GM18870 (cell line): ENCODE measurements at regions not wholly inside any gene's neighbourhood (a gene's known extent, or its start where the extent isn't known, plus 50 kb on each side); places are given as distances from the start of the nearest gene placed in this dataset.
"Not testable (repeated sequence)": the region's sequence is repeated elsewhere in the genome, so short reads cannot be mapped to it uniquely, and the experiment has no call there.

Experiments used
- ATAC-seq: cut with Tn5 transposase; IDR thresholded peaks from one replicate; pipeline ENCODE4 v1.9.1; 2021; ENCODE audit warnings: moderate library complexity; ENCODE audit not compliant: unreplicated experiment

DNA sequence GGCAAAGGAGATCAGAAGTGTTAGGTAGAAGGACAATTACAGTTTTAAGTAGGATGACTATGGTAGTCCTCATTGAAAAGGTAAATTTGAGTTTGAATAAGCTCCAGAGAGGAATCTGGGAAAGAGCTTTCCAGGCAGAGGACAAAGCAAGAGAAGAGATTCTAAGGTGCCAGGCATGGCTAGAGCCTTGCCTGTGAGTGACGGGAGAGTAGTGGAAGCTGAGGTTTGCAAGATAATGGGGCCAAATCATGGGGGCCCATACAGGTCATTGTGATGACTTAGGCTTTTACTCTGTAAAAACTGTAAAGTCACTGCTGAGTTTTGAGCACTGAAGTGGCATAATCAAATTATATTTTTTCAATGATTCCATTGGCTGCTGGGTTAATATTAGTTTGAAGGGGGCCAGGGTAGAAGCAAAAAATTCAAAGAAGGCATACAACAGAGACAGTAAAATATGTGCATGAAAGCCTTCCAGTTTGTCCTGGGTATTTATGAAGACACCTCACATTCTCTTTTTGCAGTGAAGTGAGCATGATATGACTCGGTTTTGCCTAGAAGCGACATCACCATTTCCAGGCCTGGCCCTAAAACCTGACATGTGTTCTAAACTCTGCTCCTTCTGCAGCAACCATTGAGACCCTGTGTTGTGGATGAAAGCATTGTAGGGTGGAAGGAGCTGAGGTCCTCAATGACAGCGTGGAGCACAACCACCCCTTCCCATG is 279.8 kb upstream of the TNC start:
- no peak for ATAC-seq

DNA sequence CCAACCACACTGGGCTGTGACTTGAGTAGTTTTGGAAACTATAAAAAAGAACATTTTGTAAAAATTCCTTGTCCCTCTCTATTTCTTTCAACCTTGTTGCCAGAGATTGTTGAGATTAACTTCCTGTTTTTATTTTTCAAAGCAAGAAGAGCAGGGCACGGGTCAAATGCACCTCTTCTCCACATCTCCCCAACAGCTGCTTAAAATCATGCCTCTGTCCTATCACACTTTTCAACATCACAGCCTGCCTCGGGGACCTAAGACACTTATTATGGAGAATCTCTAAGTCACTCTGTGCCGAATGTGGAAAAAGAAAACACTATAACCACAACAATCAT is 280.3 kb upstream of the TNC start:
- no peak for ATAC-seq

DNA sequence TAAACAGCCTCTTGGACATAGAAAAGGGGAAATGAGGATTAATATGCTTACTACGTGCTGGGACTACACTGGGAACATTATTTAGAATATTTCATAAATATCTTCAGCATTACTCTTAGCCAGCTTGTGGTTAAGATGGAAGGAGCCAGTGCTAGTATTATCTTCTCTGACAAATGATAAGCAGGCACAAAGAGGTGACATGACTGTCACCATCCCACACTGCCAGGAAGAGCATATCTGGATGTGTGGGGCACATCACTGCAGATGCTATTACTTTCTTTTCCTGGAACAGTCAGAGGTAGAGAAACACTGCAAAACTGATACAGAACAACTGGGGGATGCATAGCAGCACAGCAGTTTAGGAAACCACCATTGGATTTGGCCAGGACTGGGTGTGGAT is 281.0 kb upstream of the TNC start:
- ATAC-seq = no peak

DNA sequence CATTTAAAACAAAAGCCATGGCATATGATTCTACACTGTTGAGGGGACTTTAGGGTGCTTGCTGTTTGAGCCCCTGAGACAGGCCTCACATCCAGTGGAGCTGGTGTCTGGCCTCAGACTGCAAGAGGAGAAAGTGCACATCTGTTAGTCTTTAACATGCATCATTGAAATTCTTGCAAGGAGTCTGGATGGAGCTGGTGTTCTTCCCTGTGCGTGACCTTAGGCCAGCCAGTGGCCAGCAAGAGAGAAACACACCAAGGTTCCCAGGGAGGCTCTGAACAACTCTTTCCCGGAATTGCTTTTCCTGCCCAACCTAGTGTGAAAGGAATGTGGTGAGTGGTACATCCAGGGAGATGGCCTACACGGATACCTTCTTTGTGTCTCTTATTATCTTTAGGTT is 282.8 kb upstream of the TNC start:
- ATAC-seq = no peak

DNA sequence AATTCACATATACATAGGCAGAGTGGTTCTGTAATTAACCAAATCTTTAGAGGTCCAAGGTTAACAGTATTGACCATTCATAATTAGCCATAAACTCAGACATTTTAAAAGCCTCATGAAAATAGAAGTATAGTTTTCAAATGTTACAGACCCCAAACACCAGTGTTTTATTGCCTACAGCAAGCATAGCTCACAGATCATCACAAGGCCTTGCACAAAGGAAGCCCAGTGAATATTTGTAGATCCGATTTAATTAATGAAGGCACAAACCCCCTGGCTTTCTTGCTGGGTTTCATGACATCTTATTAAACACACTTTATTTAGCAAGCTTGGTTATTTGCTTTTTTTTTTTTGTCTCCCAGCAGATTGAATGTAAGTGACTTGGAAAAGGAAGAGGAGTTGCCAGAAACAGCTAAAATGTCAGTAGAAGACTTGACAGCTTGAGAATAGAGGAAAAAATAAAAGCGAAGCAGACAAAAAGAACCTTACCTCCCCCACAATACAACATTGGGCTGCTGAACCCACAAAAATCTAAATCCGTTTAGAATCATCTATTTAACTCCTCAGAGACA is 283.9 kb upstream of the TNC start:
- no peak for ATAC-seq

DNA sequence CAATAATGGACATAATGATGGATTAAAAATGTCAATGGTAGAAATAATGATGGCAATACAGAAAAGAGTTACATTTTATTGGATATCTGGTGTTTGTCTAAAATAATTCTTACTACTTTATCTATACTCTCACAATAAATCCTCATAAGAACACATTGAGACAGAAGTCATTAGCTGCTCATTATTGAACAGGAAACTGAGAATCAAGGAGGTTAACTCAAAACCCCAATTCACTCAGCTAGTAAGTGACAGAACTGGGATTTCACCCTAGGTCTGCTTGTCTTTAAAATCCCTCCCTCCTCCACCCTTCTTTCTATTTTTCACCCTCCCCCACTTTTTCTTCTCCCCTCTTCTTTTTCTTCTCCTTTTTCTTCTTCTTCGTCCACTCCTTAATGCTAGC is 285.8 kb upstream of the TNC start:
- ATAC-seq = no peak

DNA sequence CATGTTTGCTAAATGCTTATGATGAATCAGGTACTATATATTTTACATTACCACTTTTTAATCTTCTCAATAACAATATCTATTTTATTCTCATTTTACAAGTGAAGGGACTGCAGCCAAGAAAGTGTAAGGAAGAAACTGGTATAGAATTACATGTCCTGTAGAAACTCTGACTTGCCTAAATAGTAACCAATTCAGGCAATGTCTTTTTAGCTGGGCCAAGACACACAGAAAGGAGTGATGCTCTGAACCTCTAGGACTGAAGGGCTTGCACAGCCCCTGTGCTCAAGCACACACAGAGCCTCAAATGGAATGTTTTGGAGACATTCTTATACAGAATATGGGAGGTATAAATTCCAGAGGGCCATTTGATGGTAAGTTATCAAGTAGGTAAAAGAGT is 286.4 kb upstream of the TNC start:
- ATAC-seq = no peak

DNA sequence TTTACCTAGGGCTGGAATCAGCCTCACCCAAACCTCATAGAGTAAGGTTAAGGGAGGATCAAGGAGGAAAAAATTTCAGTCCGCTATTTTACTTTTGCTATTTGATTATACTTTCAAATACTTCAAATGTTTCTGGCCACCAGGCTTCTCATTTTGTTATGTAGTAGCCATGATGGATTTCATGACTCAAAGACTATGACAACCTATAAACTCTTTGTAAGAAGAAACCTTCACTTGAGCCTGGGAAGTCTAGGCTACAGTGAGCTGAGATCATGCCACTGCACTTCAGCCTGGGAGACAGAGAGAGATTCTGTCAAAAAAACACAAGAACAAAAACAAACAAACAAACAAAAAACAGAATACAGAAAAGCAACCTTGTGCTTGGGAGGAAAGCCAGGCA is 293.6 kb upstream of the TNC start:
- ATAC-seq = no peak

DNA sequence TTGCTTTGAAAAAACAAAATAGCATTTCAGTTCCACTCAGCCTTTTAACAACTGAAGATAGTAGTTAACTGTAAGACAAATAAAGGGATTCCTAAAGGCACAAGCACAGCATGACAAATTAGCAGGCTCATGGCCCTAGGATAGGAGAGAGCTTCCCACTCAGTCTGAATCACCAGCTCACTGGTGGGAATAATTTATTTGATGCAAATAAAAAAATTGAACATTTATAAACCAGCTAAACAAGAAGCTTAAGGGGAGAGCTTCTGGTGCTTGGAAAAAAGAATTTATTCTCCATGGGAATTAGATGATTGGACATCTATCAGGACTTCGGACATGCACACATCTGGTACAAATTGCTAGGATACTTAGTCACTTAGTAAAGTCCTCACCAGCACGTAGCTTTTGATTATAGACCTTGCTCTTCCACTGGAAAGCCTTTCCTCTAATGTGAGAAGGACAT is 294.1 kb upstream of the TNC start:
- ATAC-seq = no peak

DNA sequence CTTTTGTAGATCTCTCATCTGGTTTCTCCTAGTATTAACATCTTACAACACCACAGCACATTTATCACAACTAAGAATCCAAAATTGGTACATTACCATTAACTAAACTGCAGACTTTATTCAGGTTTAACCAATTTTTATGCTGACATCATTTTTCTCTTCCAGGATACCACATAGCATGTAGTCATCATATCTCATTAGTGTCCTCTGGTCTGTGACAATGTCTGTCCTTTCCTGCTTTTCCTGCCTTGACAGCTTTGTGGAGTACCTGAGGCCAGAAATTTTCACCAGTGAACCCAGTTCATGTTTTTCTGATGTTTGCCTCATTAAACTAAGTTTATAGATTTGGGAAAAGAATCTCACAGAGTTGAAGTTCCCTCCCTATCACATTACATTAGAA is 294.7 kb upstream of the TNC start:
- no peak for ATAC-seq

DNA sequence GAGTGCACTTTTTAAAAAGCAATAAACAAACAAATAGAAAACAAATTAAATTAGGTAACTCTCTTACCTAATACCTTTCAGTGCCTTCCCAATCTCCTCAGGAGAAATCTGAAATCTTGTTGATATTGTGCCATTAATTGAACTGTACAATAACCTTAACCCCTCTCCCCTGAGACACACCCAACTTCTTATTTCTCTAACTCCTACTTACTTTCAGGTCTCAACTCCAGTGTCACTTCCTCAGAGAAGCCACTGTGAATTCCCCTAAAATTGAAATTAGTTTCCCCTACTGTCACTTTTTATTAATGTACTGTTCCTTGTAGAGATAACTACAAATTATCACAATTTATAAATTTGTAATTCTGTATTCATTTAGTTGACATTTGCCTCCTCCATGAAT is 295.3 kb upstream of the TNC start:
- no peak for ATAC-seq

DNA sequence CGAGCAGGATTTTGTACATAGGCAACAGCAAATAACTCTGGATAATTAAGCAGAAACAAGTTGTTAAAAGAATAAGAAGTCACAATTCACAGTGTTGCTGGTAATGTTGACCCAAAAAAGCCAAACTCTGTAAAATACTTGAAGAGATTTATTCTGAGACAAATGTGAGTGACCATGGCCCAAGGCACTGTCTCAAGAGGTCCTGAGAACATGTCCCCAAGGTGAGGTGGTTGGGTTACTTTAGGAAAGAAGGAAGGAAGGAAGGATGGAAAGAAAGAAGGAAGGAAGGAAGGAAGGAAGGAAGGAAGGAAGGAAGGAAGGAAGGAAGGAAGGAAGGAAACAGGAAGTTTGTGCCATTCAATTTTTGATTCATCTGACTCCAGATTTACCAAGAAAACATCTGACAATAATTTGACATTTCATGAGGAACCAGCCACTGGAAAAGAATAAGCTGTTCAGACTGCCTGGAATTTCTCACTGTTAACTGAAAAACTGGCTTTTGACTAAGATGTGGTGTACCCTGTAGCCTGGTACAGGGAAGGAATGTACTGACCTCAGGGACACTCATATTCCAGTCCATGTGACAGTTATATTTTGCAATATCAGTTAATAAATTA is 295.9 kb upstream of the TNC start:
- no peak for ATAC-seq

DNA sequence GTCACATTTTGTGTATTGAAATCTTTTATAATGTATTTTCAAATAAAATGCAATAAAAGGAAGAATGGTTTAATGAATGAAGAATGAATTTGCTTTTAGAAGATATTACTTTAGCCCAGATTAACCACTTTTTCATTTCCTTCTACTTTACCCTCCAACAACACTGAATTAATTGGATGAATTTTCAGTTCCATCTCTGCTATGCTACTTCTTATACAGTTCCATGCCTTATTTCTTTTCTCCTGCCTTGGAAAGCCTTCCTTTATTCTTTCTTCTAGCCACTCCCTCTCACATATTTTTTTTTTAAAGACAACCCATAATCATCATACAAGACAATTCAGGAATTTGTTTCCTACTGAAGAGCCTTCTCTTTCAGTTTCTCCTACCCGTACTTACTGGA is 296.6 kb upstream of the TNC start:
- no peak for ATAC-seq

DNA sequence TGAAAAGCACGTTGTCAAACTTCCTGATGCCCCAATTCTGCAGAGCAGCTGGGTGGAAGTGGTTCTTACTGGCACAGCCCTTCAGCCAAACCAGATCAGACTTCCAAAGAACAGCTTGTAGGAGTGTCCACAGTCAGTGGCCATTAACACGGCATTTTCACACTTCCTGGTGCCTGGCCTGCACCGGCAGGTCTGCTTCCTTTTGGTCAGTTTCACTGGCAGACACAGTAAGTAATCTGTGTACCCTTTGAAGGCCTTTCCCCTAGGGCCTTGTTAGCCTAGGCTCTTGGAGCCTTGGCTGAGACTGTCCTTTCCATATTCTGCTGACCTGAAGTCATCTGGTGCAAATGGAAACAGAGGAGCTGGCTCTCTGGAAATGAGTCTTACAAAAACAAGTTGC is 297.5 kb upstream of the TNC start:
- no peak for ATAC-seq

DNA sequence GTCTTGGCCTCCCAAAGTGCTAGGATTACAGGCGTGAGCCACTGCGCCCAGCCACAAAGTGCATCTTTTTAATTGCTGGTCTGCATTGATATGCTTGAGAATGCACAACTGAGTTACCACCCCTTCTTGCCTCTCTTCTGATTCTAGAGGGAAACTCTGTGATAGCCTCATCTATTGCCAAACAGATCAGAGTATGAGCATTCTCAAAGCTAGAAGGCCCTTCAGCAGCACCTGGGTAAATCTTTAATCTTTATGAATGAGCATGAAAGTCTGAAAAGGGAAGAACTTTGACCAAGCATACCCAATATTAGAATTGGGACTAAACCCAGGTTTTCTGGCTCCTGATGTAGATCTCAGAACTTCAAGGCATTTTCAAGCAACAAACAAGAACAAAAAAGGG is 298.3 kb upstream of the TNC start:
- ATAC-seq = peak; percentile 54

DNA sequence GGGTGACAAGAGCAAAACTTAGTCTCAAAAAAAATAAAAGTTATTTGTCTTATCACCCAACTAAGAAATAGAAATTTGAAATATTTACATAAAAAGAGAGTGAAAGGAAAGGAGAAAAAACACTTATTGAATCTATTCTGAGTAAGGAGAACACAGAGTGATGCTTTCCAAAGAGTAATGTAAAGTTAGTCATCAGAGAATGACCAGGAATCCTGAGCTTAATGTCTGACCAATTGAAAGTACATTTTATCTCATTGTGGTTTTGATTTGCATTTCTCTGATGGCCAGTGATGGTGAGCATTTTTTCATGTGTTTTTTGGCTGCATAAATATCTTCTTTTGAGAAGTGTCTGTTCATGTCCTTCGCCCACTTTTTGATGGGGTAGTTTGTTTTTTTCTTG is 300.2 kb upstream of the TNC start:
- ATAC-seq = not testable (repeated sequence)

DNA sequence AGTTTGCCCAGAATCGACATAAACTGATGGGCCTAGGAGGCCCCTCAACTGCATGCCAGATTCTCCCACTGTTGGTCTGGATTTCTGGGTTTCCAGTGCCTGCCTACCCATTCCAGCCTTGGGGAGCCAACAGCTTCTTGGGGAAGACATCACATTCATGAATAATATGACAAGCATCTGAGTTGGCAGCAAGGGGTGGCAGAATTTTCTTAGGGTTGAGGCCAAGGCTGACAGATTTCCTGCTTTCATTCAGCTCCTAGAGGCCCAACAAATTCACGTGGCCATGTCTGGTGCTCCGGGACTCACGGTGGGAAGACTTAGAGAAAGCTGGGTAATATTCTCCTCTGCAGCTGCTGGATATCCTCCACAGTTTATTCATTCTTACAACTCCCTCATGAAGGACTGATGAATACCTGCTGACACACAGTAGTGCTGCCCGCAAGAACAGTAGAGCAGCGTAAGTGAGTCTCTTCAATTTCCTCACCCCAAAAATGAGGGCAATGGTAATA is 305.0 kb upstream of the TNC start:
- ATAC-seq = no peak

DNA sequence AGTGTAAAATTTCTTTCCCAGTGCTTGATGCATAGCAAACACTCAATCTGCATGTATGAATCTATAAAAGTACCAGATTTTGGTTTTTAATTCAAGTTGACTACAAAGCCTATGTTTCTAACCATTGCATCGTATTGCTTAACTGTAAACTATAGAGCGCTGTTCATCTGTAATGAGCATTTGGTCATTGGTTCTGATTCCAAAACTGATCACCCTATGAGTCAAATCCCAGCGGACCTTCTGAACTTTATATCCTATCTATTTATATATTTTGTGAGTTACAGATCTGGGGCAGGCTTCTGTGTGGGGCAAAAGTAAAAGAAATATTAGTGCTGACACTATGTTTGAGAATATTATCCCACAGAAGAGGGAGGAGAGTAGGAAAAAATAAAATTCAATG is 305.7 kb upstream of the TNC start:
- no peak for ATAC-seq

DNA sequence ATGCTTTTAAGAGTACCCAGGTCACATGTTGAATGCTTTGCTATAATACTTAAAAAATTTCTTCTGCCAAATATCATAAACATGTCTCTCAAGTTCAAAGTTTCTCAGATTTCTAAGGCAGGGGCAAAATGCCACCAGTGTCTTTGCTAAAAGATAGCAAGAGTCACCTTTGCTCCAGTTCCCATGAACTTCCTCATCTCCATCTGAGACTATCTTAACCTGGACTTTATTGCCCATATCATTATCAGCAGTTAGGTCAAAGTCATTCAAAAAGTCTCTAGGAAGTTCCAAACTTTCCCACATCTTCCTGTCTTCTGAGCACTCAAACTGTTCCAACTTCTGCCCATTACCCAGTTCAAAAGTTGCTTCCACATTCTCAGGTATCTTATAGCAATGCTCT is 307.6 kb upstream of the TNC start:
- no peak for ATAC-seq

DNA sequence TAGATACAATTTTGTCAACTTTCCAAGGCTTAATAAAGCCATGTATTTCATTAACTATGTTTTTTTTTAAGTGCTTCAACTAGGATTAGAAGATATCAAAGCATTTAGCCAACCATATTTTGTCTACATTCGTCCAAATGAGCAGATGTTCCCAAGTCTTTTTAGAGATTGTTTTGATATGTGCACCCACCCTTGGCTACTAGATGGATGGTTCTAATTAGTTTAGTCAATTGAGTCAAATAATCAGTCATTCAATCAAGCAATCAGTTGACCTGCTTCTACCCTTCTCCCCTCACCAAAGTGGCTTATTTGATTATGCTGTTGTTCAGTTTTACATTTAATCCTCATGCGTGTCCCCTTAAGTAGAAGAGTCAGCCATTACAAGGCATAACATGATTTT is 319.5 kb upstream of the TNC start:
- ATAC-seq = no peak

DNA sequence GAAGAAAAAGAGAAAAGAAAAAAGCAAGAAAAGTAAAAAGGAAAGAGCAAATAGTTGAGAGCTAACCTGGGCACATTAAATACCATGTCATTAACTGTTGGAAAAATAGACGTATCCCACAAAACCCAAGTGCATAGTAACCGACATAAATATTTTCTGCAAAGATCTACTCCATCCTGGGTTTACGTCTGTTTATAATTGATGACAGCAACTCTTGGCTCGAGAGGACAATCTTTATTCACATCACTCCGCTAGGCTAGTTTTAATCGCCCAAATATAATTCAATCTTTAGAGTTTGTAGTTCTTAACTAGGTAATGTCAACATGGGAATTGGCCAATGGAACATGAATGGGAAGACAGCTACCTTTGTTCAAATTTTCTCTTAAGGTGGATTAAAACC is 321.7 kb upstream of the TNC start:
- no peak for ATAC-seq

DNA sequence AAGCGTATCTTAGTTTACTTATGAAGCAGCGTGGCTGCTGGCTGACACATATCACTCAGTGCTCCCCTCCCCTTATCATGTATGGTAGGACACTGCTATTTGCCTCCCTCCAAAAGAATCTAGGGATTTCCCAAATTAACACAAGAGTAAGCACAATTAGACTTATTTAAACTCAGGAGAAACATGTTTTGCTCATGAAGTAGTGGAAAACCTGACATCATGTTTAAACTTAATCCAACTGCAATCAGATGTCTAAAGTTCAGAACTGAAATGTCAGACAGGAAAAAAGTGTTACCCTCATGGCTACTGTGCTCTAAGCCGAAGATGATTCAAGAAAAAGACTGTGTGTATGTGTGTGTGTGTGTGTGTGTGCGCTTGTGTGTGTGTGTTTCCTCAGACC is 324.1 kb upstream of the TNC start:
- no peak for ATAC-seq

DNA sequence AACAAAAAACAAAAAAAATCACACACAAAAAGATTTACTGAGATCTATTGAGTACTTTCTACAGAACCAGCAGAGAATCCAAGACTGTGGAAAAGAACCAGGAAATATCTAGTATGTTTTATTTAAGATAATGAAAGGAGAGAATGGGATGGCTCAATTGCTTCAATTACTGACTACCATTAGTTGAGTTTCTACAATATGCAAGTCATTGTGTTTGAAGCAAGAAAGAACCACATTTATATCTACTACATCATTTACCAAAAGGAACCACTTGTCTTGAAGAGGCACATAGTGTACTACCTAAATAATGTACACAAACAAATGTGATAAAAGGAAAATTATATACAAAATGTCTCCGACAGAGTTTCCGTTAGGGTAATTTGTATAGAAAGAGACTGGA is 325.9 kb upstream of the TNC start:
- ATAC-seq = no peak
